Testis (tissue), 2 donors: ENCODE measurements at regions not wholly inside any gene's neighbourhood (a gene's known extent, or its start where the extent isn't known, plus 50 kb on each side); places are given as distances from the start of the nearest gene placed in this dataset.

Experiments
- DNase-seq: peaks from one replicate; pipeline ENCODE4 v3.0.0-alpha.2; 2019
- H3K27ac ChIP-seq, 2 donors: fragments of 200-600 bp; sonication (generic); one replicate each; pipeline ENCODE4 v1.5.1; 2019
- H3K27me3 ChIP-seq: fragments of 200-600 bp; sonication (generic); one replicate; pipeline ENCODE4 v1.5.1; 2019
- H3K36me3 ChIP-seq: fragments of 200-600 bp; sonication (generic); one replicate; pipeline ENCODE4 v1.5.1; 2017; ENCODE audit warnings: low read depth; ENCODE audit errors: missing control alignments
- H3K4me1 ChIP-seq: fragments of 200-600 bp; sonication (generic); one replicate; pipeline ENCODE4 v1.5.1; 2019
- H3K4me3 ChIP-seq, 2 donors: fragments of 200-600 bp; sonication (generic); one replicate each; pipeline ENCODE4 v1.5.1; 2017 to 2019
- H3K9me3 ChIP-seq: fragments of 200-600 bp; sonication (generic); one replicate; pipeline ENCODE4 v1.5.1; 2017
- POLR2A ChIP-seq: fragments of 450-650 bp; IDR thresholded peaks from one replicate; pipeline ENCODE4 v1.6.1; 2017; ENCODE audit warnings: antibody characterized with exemption, mild to moderate bottlenecking, moderate library complexity
- WGBS, 2 donors: methylation state at CpG; one replicate each; pipeline ENCODE4 v1.1.5; 2018; 5-methylcytosine and 5-hydroxymethylcytosine counted together
- intact Hi-C: fragments of 100-400 bp; cut with DNase I; formaldehyde crosslinking; loops from one replicate; pipeline ENCODE4 v1.15.1; 2023; ENCODE audit warnings: low total_unique reads
- TF ChIP-seq, protein P1 (sequence below), 3 experiments: fragments of 450-650 bp in 2 of 3; fragments of 200-600 bp in 1 of 3; sonication (generic) in 1 of 3; IDR thresholded peaks; one replicate each; pipeline ENCODE4 v1.5.1; 2016 to 2019; ENCODE audit warnings: antibody characterized with exemption in 3 of 3, mild to moderate bottlenecking in 2 of 3, moderate library complexity in 1 of 3

DNA sequence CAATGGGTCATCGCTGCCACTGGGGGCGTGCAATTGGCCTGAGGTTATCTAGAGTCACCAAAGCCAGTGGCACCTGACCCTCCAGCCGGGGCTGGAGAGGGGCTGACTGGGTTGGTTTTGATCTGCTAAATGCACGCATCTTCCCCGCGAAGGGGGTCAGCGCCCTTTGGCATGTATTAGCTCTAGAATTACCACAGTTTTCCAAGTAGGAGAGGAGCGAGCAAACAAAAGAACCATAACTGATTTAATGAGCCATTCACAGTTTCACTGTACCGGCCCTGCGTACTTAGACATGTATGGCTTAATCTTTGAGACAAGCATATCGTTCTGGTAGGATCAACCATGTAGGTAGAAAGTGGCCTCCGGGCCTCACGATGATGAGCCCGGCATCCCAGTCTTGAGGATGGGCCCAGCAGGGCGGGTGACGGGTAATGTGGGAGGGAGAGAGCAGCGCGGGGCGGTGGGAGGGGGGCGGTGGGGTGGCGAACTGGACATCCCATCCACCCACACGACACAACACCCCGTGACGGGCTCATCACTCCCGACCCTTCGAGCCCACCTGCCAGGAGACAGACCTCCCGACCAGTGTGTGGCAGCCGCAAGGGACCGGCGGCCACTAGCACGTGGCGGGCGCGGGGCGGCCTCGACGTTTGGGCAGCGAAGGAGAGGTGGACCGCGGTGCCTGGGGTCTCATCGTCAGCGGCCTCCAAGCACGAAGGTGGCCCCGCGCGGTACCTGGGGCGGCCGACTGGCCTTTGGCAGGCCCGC is 1957.5 kb upstream of the DEFB115 start:
- no peak overlapping the region for H3K27ac ChIP-seq
- WGBS, 2 donors, result 66 to 74% methylated on average over 48 to 49 of the region's 49 CpGs
- H3K4me1 ChIP-seq, result no peaks in the 10 kb centered on the region
- no peaks in the 10 kb centered on the region for H3K36me3 ChIP-seq
- intact Hi-C loops, result no loop called here
- no peaks in the 10 kb centered on the region for H3K9me3 ChIP-seq
- H3K27me3 ChIP-seq, result no peaks in the 10 kb centered on the region
- H3K4me3 ChIP-seq, result no peak overlapping the region
- DNase-seq, result no peak
- TF ChIP-seq, protein P1, sequence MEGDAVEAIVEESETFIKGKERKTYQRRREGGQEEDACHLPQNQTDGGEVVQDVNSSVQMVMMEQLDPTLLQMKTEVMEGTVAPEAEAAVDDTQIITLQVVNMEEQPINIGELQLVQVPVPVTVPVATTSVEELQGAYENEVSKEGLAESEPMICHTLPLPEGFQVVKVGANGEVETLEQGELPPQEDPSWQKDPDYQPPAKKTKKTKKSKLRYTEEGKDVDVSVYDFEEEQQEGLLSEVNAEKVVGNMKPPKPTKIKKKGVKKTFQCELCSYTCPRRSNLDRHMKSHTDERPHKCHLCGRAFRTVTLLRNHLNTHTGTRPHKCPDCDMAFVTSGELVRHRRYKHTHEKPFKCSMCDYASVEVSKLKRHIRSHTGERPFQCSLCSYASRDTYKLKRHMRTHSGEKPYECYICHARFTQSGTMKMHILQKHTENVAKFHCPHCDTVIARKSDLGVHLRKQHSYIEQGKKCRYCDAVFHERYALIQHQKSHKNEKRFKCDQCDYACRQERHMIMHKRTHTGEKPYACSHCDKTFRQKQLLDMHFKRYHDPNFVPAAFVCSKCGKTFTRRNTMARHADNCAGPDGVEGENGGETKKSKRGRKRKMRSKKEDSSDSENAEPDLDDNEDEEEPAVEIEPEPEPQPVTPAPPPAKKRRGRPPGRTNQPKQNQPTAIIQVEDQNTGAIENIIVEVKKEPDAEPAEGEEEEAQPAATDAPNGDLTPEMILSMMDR (IDR thresholded peaks at IDR 0.05), result no peak
- TF ChIP-seq POLR2A, result no peak

DNA sequence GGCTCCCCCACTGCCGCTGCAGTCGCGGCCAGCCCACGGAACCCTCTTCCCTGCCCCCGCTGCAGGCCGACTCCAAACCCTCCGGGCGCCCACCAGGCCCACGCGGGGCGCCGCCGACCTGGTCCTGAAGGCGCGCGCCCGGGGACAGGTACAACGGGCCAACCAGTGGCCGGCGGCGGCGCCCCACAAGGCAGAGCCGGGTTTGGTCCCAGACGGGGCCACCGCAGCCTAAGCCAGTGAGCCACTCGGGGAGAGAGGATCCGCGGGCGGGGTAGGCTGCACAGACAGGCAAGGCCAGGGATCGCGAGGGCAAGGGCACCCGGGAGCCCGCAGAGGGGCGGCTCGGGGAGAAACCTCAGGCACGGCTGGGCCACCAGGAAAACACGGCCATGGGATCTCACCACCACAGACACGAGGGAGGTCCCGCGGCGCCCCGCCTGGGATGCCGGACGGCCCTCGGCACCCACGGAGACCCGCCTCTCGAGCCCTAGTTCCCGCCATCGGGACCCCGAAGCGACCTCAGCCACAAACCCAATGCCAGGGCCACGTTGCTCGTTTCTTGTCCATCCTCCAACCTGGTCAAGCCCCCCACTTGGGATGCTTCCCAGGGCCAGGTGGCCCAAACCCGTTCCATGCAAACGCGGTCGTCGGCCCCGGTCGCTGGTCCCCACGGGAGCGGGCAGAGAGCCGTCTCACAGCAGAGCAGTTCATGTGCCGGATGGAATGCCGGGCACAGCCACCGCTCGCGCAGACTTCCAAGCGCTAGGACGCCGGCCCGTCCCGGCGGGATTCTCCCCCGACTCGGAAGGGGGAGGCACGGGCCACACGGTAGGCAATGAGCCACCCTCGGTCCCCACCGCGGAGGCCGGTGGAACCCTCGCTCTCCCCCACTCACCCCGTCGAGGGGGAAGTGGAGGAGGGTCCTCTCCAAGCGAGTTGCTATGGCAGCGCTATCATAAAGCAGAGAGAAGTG is 1956.6 kb upstream of the DEFB115 start:
- DNase-seq, result no peak
- H3K4me3 ChIP-seq, result no peak overlapping the region
- no peaks in the 10 kb centered on the region for H3K4me1 ChIP-seq
- H3K27me3 ChIP-seq, result no peaks in the 10 kb centered on the region
- no peaks in the 10 kb centered on the region for H3K36me3 ChIP-seq
- 56 to 64% methylated on average over 49 to 88 of the region's 88 CpGs for WGBS, 2 donors
- H3K27ac ChIP-seq, result no peak overlapping the region
- TF ChIP-seq, protein P1 (IDR thresholded peaks at IDR 0.05), result no peak
- TF ChIP-seq POLR2A, result no peak
- H3K9me3 ChIP-seq, result no peaks in the 10 kb centered on the region
- intact Hi-C loops, result no loop called here

DNA sequence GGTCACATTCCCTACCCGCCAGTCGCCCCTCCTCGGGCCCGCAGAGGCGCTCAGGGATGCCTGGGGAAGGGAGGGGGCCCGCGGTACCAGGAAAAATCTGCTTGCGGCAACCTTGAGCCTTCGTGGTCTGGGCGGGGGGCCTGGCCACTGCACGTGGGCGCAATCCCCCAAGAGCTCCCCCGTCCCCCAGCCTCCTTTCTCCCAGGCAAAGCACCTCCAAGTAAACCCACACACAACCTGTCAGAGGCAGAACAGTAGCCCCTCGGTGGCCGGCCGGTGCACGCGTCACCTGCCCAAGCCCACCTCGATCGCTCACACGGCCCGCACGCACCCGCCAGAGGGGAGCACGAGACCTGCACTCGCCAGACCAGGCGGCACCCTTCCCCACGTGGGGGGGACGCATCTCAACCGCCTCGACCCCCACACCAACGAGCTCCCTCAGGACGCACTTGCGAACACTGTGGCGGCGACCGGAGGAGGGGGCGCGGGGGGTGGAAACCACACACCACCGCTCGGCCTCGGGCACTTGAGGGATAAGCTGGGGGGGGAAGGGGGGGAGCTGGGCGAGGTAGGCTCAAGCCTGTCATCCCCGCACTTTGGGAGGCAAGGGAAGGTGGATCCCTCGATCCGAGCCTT is 1955.7 kb upstream of the DEFB115 start:
- Histone ChIP-seq H3K4me3 (no peak overlapping the region), H3K36me3 (no peaks in the 10 kb centered on the region), H3K4me1 (no peaks in the 10 kb centered on the region), H3K9me3 (no peaks in the 10 kb centered on the region), H3K27me3 (no peaks in the 10 kb centered on the region), H3K27ac (no peak overlapping the region)
- intact Hi-C loops, result no loop called here
- 64 to 68% methylated on average over 39 to 46 of the region's 46 CpGs for WGBS, 2 donors
- DNase-seq, result no peak
- no peak for TF ChIP-seq POLR2A
- TF ChIP-seq, protein P1 (IDR thresholded peaks at IDR 0.05), result no peak

DNA sequence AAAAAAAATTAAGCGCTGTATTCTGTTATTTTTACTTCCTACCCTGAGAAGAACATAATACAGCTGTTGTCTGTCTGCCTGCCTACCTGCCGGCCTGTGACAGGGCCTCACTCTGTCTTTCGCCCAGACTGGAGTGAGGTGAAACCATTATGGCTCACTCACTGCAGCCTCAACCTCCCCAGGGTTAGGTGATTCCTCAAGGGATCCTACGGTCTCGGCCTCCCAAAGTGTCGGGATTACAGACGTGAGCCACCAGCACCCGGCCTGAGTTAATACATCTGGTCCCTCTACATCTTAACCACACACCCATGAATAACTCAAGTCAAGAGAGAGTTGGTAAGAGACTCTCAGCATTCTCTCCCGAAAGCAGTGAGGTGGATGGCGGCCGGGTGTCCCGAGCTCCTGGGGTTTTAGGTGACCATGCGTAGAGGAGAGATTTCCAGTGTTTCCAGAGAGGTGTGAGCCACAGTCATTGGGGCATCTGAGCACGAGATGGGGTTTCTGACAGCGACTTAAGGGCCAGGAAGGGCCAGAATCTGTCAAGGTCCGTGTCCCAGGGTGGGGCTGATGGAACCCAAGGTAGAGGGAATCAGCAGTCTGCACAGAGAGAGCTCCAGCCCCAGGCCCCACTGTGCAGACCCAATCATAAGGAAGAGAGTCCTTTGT is 1954.4 kb upstream of the DEFB115 start:
- no peak for DNase-seq
- Histone ChIP-seq H3K27ac (no peak overlapping the region), H3K36me3 (no peaks in the 10 kb centered on the region), H3K9me3 (no peaks in the 10 kb centered on the region), H3K4me1 (no peaks in the 10 kb centered on the region), H3K4me3 (no peak overlapping the region), H3K27me3 (no peaks in the 10 kb centered on the region)
- TF ChIP-seq, protein P1 (IDR thresholded peaks at IDR 0.05), result no peak
- no peak for TF ChIP-seq POLR2A
- WGBS, 2 donors, result 66 to 69% methylated on average over 16 of the region's 16 CpGs
- intact Hi-C loops, result no loop called here
